GM21390 (cell line): ENCODE measurements at regions not wholly inside any gene's neighbourhood (a gene's known extent, or its start where the extent isn't known, plus 50 kb on each side); places are given as distances from the start of the nearest gene placed in this dataset.

Source experiments
- ATAC-seq: cut with Tn5 transposase; IDR thresholded peaks from one replicate; pipeline ENCODE4 v1.9.1; 2021; ENCODE audit not compliant: unreplicated experiment

- no peak for ATAC-seq
Measured at GRCh38 chr4:137212601-137213000, 319.7 kb downstream of the PCDH18 start.

- ATAC-seq: no peak
Measured at GRCh38 chr4:137209240-137209639, 323.1 kb downstream of the PCDH18 start.

GRCh38 chr4:137206781-137207180 is 325.5 kb downstream of the PCDH18 start:
- no peak for ATAC-seq

- ATAC-seq: no peak
Measured at GRCh38 chr4:137203601-137204000, 328.7 kb downstream of the PCDH18 start.

- no peak for ATAC-seq
Measured at GRCh38 chr4:137200322-137200721, 332.0 kb downstream of the PCDH18 start.

GRCh38 chr4:137198791-137199190 is 333.5 kb downstream of the PCDH18 start:
- no peak for ATAC-seq

GRCh38 chr4:137194670-137195069 is 337.6 kb downstream of the PCDH18 start:
- no peak for ATAC-seq

- ATAC-seq: no peak
Measured at GRCh38 chr4:137193564-137193963, 338.7 kb downstream of the PCDH18 start.

- no peak for ATAC-seq
Measured at GRCh38 chr4:137181293-137181899, 350.9 kb downstream of the PCDH18 start.

GRCh38 chr4:137180349-137180748 is 351.9 kb downstream of the PCDH18 start:
- no peak for ATAC-seq

- ATAC-seq: no peak
Measured at GRCh38 chr4:137156807-137157206, 375.5 kb downstream of the PCDH18 start.

- no peak for ATAC-seq
Measured at GRCh38 chr4:137156054-137156453, 376.2 kb downstream of the PCDH18 start.

GRCh38 chr4:137131201-137131600 is 401.1 kb downstream of the PCDH18 start:
- ATAC-seq: no peak

- ATAC-seq: no peak
Measured at GRCh38 chr4:137129845-137130244, 402.4 kb downstream of the PCDH18 start.

GRCh38 chr4:137129441-137129840 is 402.9 kb downstream of the PCDH18 start:
- no peak for ATAC-seq

- no peak for ATAC-seq
Measured at GRCh38 chr4:137125011-137125410, 407.3 kb downstream of the PCDH18 start.

- ATAC-seq: peak; percentile 83
Measured at GRCh38 chr4:137124278-137124932, 407.9 kb downstream of the PCDH18 start.

GRCh38 chr4:137122876-137123275 is 409.4 kb downstream of the PCDH18 start:
- no peak for ATAC-seq

- no peak for ATAC-seq
Measured at GRCh38 chr4:137116144-137116543, 416.1 kb downstream of the PCDH18 start.

- ATAC-seq: no peak
Measured at GRCh38 chr4:137106733-137107132, 425.6 kb downstream of the PCDH18 start.

- ATAC-seq: no peak
Measured at GRCh38 chr4:137106287-137106686, 426.0 kb downstream of the PCDH18 start.

- ATAC-seq: no peak
Measured at GRCh38 chr4:137090951-137091350, 441.3 kb downstream of the PCDH18 start.

- ATAC-seq: no peak
Measured at GRCh38 chr4:137083571-137084135, 448.6 kb downstream of the PCDH18 start.
